Parathyroid adenoma (tissue), 2 donors: ENCODE measurements at regions not wholly inside any gene's neighbourhood (a gene's known extent, or its start where the extent isn't known, plus 50 kb on each side); places are given as distances from the start of the nearest gene placed in this dataset.

Source experiments
- H2AFZ ChIP-seq: fragments of 300-600 bp; sonication (generic); one replicate; pipeline ENCODE4 v1.7.0; 2017; ENCODE audit warnings: antibody characterized with exemption, mild to moderate bottlenecking
- H3K27ac ChIP-seq: fragments of 300-600 bp; sonication (generic); one replicate; pipeline ENCODE4 v1.7.0; 2017
- H3K27me3 ChIP-seq: fragments of 300-600 bp; sonication (generic); one replicate; pipeline ENCODE4 v1.7.0; 2017; ENCODE audit warnings: low read length; ENCODE audit not compliant: control insufficient read depth, insufficient read depth
- H3K36me3 ChIP-seq: fragments of 300-600 bp; sonication (generic); one replicate; pipeline ENCODE4 v1.7.0; 2017; ENCODE audit warnings: low read length; ENCODE audit not compliant: control insufficient read depth, insufficient read depth
- H3K4me1 ChIP-seq: fragments of 300-600 bp; sonication (generic); one replicate; pipeline ENCODE4 v1.7.0; 2017; ENCODE audit warnings: control low read depth
- H3K4me2 ChIP-seq: fragments of 300-600 bp; sonication (generic); one replicate; pipeline ENCODE4 v1.7.0; 2017; ENCODE audit warnings: low read length
- H3K4me3 ChIP-seq: fragments of 300-600 bp; sonication (generic); one replicate; pipeline ENCODE4 v1.7.0; 2017; ENCODE audit warnings: low read depth, low read length
- H3K79me2 ChIP-seq: fragments of 300-600 bp; sonication (generic); one replicate; pipeline ENCODE4 v1.7.0; 2017; ENCODE audit warnings: control low read depth
- H3K9ac ChIP-seq: fragments of 300-600 bp; sonication (generic); one replicate; pipeline ENCODE4 v1.7.0; 2017; ENCODE audit warnings: mild to moderate bottlenecking
- H3K9me3 ChIP-seq: fragments of 300-600 bp; sonication (generic); one replicate; pipeline ENCODE4 v1.7.0; 2017; ENCODE audit warnings: low read length; ENCODE audit not compliant: control insufficient read depth
- CTCF ChIP-seq: fragments of 300-600 bp; sonication (generic); IDR thresholded peaks from one replicate; pipeline ENCODE4 v1.7.0; 2017; ENCODE audit warnings: antibody characterized with exemption, mild to moderate bottlenecking
- donor health status: primary hyperparathyroidism.

- TF ChIP-seq CTCF = no peak
- Histone ChIP-seq H3K9me3 (no peaks in the 10 kb centered on the region), H3K9ac (no peak overlapping the region), H3K4me1 (no peaks in the 10 kb centered on the region), H3K36me3 (no peaks in the 10 kb centered on the region), H3K27me3 (no peaks in the 10 kb centered on the region), H3K79me2 (no peaks in the 10 kb centered on the region), H3K4me2 (no peak overlapping the region), H2AFZ (no peak overlapping the region), H3K27ac (no peak overlapping the region), H3K4me3 (no peak overlapping the region)
These were observed 308.5 kb downstream of the MRPL39 start for GRCh38 chr21:25298512-25299491.

GRCh38 chr21:25297117-25297516, 310.2 kb downstream of the MRPL39 start:
- Histone ChIP-seq H2AFZ (no peak overlapping the region), H3K9me3 (no peaks in the 10 kb centered on the region), H3K79me2 (no peaks in the 10 kb centered on the region), H3K27me3 (no peaks in the 10 kb centered on the region), H3K4me2 (no peak overlapping the region), H3K27ac (no peak overlapping the region), H3K4me1 (no peaks in the 10 kb centered on the region), H3K9ac (no peak overlapping the region), H3K4me3 (no peak overlapping the region), H3K36me3 (no peaks in the 10 kb centered on the region)
- no peak for TF ChIP-seq CTCF

- H3K9me3 ChIP-seq = no peaks in the 10 kb centered on the region
- no peaks in the 10 kb centered on the region for H3K79me2 ChIP-seq
- no peaks in the 10 kb centered on the region for H3K4me1 ChIP-seq
- no peaks in the 10 kb centered on the region for H3K36me3 ChIP-seq
- no peak overlapping the region for H3K4me2 ChIP-seq
- no peak overlapping the region for H3K4me3 ChIP-seq
- no peaks in the 10 kb centered on the region for H3K27me3 ChIP-seq
- no peak overlapping the region for H3K27ac ChIP-seq
- H2AFZ ChIP-seq = no peak overlapping the region
- TF ChIP-seq CTCF = no peak
- no peak overlapping the region for H3K9ac ChIP-seq
These were observed 311.0 kb downstream of the MRPL39 start for GRCh38 chr21:25296252-25296651.

GRCh38 chr21:25292396-25292795, 314.9 kb downstream of the MRPL39 start:
- Histone ChIP-seq H3K4me3 (no peak overlapping the region), H3K9me3 (no peaks in the 10 kb centered on the region), H2AFZ (no peak overlapping the region), H3K4me1 (no peaks in the 10 kb centered on the region), H3K9ac (no peak overlapping the region), H3K27ac (no peak overlapping the region), H3K4me2 (no peak overlapping the region), H3K27me3 (no peaks in the 10 kb centered on the region), H3K36me3 (no peaks in the 10 kb centered on the region), H3K79me2 (no peaks in the 10 kb centered on the region)
- no peak for TF ChIP-seq CTCF

- Histone ChIP-seq H3K79me2 (no peaks in the 10 kb centered on the region), H3K36me3 (no peaks in the 10 kb centered on the region), H3K4me3 (no peak overlapping the region), H3K4me2 (no peak overlapping the region), H3K9me3 (no peaks in the 10 kb centered on the region), H2AFZ (no peak overlapping the region), H3K27me3 (no peaks in the 10 kb centered on the region), H3K9ac (no peak overlapping the region), H3K27ac (no peak overlapping the region), H3K4me1 (no peaks in the 10 kb centered on the region)
- TF ChIP-seq CTCF = no peak
These were observed 323.6 kb downstream of the MRPL39 start for GRCh38 chr21:25283720-25284119.
